ENCODE measurements at regions not wholly inside any gene's neighbourhood (a gene's known extent, or its start where the extent isn't known, plus 50 kb on each side); places are given as distances from the start of the nearest gene placed in this dataset.

DNA sequence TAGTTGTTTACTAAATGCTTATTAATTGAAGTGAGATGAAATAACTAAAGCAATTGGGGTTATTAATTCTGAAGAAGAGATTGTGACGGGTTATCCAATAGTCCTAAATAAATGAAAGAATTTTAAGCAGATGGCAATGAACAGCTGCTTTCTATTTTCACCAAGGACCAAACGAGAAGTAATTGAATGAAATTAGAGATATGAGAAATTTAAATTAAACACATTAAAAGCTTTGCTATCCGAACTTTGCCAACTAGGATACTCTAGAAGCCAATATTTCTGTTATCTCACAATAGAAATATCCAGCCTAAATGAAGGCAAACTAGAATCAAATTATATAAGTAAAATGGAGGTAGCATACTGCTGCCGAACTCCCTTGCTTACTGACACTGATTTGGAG is 103.2 kb downstream of the GPR37 start:
- Histone ChIP-seq H3K9ac (ENCODE audit: insufficient read depth in 1 of 2, low read depth in 2 of 2, low read length in 2 of 2) (no peak overlapping the region), H3K4me1 (replicated peaks in 1 of 2; ENCODE audit: control insufficient read depth in 2 of 2, insufficient read depth in 2 of 2, low read length in 2 of 2) (no peaks in the 10 kb centered on the region), H3K4me2 (ENCODE audit: insufficient read depth, low read length) (no peak overlapping the region), H2AFZ (ENCODE audit: low read depth, low read length) (no peak overlapping the region), H3K4me3 (no peak overlapping the region), H3K9me3 (replicated peaks; ENCODE audit: control insufficient read depth, insufficient read depth, low read depth, low read length) (no peaks in the 10 kb centered on the region), H3K9me1 (ENCODE audit: control insufficient read depth, insufficient read depth, low read length) (no peaks in the 10 kb centered on the region), H3K27ac (ENCODE audit: extremely low read depth, low read depth, low read length) (no peak overlapping the region), H4K20me1 (replicated peaks; ENCODE audit: control insufficient read depth, insufficient read depth, low read length) (no peaks in the 10 kb centered on the region), H3K79me2 (ENCODE audit: control insufficient read depth, insufficient read depth, low read length) (no peaks in the 10 kb centered on the region), H3K27me3 (ENCODE audit: control insufficient read depth in 2 of 2, insufficient read depth in 2 of 2, low read length in 2 of 2) (no peaks in the 10 kb centered on the region), H3K36me3 (ENCODE audit: control insufficient read depth, insufficient read depth, low read length) (no peaks in the 10 kb centered on the region)
- WGBS (ENCODE audit: insufficient coverage, low coverage, missing lambda C conversion rate): 1% methylated on average over 4 of the region's 4 CpGs
- no peak for FAIRE-seq
- TF ChIP-seq KDM1A (IDR thresholded peaks at IDR 0.05) (no peak), SMAD1 (IDR thresholded peaks at IDR 0.05; ENCODE audit: low read depth, low read length, partially characterized antibody) (no peak), KLF13 (tag; IDR thresholded peaks at IDR 0.05; ENCODE audit: borderline replicate concordance, low read depth) (no peak), HLTF (IDR thresholded peaks at IDR 0.05) (no peak), NELFE (IDR thresholded peaks at IDR 0.05; ENCODE audit: insufficient read depth, insufficient read length) (no peak), KAT8 (IDR thresholded peaks at IDR 0.05; ENCODE audit: low read depth) (no peak), GABPB2 (CRISPR knock-in tag; conservative IDR thresholded peaks at IDR 0.05) (no peak), ELF1 (tag; IDR thresholded peaks at IDR 0.05) (no peak), CHD4 (IDR thresholded peaks at IDR 0.05; ENCODE audit: insufficient read depth, insufficient replicate concordance, low read depth, low read length, poor library complexity, severe bottlenecking) (no peak)
- TF ChIP-seq, protein P1, sequence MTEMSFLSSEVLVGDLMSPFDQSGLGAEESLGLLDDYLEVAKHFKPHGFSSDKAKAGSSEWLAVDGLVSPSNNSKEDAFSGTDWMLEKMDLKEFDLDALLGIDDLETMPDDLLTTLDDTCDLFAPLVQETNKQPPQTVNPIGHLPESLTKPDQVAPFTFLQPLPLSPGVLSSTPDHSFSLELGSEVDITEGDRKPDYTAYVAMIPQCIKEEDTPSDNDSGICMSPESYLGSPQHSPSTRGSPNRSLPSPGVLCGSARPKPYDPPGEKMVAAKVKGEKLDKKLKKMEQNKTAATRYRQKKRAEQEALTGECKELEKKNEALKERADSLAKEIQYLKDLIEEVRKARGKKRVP (CRISPR knock-in tag; IDR thresholded peaks at IDR 0.05): no peak
- TF ChIP-seq, protein P2, sequence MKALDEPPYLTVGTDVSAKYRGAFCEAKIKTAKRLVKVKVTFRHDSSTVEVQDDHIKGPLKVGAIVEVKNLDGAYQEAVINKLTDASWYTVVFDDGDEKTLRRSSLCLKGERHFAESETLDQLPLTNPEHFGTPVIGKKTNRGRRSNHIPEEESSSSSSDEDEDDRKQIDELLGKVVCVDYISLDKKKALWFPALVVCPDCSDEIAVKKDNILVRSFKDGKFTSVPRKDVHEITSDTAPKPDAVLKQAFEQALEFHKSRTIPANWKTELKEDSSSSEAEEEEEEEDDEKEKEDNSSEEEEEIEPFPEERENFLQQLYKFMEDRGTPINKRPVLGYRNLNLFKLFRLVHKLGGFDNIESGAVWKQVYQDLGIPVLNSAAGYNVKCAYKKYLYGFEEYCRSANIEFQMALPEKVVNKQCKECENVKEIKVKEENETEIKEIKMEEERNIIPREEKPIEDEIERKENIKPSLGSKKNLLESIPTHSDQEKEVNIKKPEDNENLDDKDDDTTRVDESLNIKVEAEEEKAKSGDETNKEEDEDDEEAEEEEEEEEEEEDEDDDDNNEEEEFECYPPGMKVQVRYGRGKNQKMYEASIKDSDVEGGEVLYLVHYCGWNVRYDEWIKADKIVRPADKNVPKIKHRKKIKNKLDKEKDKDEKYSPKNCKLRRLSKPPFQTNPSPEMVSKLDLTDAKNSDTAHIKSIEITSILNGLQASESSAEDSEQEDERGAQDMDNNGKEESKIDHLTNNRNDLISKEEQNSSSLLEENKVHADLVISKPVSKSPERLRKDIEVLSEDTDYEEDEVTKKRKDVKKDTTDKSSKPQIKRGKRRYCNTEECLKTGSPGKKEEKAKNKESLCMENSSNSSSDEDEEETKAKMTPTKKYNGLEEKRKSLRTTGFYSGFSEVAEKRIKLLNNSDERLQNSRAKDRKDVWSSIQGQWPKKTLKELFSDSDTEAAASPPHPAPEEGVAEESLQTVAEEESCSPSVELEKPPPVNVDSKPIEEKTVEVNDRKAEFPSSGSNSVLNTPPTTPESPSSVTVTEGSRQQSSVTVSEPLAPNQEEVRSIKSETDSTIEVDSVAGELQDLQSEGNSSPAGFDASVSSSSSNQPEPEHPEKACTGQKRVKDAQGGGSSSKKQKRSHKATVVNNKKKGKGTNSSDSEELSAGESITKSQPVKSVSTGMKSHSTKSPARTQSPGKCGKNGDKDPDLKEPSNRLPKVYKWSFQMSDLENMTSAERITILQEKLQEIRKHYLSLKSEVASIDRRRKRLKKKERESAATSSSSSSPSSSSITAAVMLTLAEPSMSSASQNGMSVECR (CRISPR knock-in tag; IDR thresholded peaks at IDR 0.05): no peak
- TF ChIP-seq, protein P3, sequence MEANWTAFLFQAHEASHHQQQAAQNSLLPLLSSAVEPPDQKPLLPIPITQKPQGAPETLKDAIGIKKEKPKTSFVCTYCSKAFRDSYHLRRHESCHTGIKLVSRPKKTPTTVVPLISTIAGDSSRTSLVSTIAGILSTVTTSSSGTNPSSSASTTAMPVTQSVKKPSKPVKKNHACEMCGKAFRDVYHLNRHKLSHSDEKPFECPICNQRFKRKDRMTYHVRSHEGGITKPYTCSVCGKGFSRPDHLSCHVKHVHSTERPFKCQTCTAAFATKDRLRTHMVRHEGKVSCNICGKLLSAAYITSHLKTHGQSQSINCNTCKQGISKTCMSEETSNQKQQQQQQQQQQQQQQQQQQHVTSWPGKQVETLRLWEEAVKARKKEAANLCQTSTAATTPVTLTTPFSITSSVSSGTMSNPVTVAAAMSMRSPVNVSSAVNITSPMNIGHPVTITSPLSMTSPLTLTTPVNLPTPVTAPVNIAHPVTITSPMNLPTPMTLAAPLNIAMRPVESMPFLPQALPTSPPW (CRISPR knock-in tag; IDR thresholded peaks at IDR 0.05): no peak
- no peak for ATAC-seq
- intact Hi-C loops (cut with micrococcal nuclease): no loop called here
- CTCF ChIA-PET (ENCODE audit: low intra/inter-chr PET ratio): no interaction called here
- BruUV-seq (replicated peaks): no TSS peak
- no peak for DNase-seq (ENCODE audit: extremely low read depth in 1 of 4, low spot score in 3 of 4)
- in situ Hi-C loops (cut with MboI): no loop called here
- POLR2A ChIA-PET: no interaction called here

Measured in K562 (cell line).